Neutrophil (primary cell): ENCODE measurements at regions not wholly inside any gene's neighbourhood (a gene's known extent, or its start where the extent isn't known, plus 50 kb on each side); places are given as distances from the start of the nearest gene placed in this dataset.

Experiments used
- H3K27ac ChIP-seq: fragments of 200-600 bp; sonication (generic); 2 replicates; pipeline ENCODE4 v1.5.1; 2016; ENCODE audit warnings: mild to moderate bottlenecking, moderate library complexity
- H3K27me3 ChIP-seq: fragments of 200-600 bp; sonication (generic); 2 replicates; pipeline ENCODE4 v1.6.0; 2016; ENCODE audit warnings: mild to moderate bottlenecking
- H3K36me3 ChIP-seq: fragments of 200-600 bp; sonication (generic); 2 replicates; pipeline ENCODE4 v1.5.1; 2017
- H3K4me1 ChIP-seq, 2 experiments: fragments of 200-600 bp in 1 of 2; sonication (generic) in 1 of 2; 1 replicate in 1 of 2; 2 replicates in 1 of 2; pipeline versions ENCODE4 v1.5.1 to v1.6.1; 2013 to 2016; ENCODE audit warnings: low read depth in 1 of 2, low read length in 1 of 2, mild to moderate bottlenecking in 1 of 2, moderate library complexity in 1 of 2; ENCODE audit not compliant: control insufficient read depth in 1 of 2, insufficient read depth in 1 of 2
- H3K4me3 ChIP-seq, 2 experiments: fragments of 200-600 bp in 1 of 2; sonication (generic) in 1 of 2; 1 replicate in 1 of 2; 2 replicates in 1 of 2; pipeline ENCODE4 v1.5.1; 2013 to 2016; ENCODE audit warnings: low read depth in 1 of 2, low read length in 1 of 2, mild to moderate bottlenecking in 1 of 2, moderate library complexity in 1 of 2
- H3K9me3 ChIP-seq: fragments of 200-600 bp; sonication (generic); 2 replicates; pipeline ENCODE4 v1.5.1; 2016
- CTCF ChIP-seq: fragments of 200-600 bp; sonication (generic); IDR thresholded peaks from 2 replicates; pipeline ENCODE4 v1.5.1; 2016; ENCODE audit warnings: antibody characterized with exemption

- no peaks in the 10 kb centered on the region for H3K27me3 ChIP-seq
- H3K4me3 ChIP-seq: no peak overlapping the region
- peaks cover 19 to 30% of the 10 kb centered on the region in 2 experiments for H3K4me1 ChIP-seq
- H3K9me3 ChIP-seq: no peaks in the 10 kb centered on the region
- TF ChIP-seq CTCF: no peak
- no peak overlapping the region for H3K27ac ChIP-seq
- no peaks in the 10 kb centered on the region for H3K36me3 ChIP-seq
Measured at GRCh38 chrX:109843963-109844751, 111.1 kb upstream of the ACSL4 start.

GRCh38 chrX:109844986-109845385, 111.9 kb upstream of the ACSL4 start:
- Histone ChIP-seq H3K4me1 (peaks cover 13 to 24% of the 10 kb centered on the region in 2 experiments), H3K27ac (no peak overlapping the region), H3K36me3 (no peaks in the 10 kb centered on the region), H3K27me3 (no peaks in the 10 kb centered on the region), H3K9me3 (no peaks in the 10 kb centered on the region), H3K4me3 (no peak overlapping the region)
- no peak for TF ChIP-seq CTCF

DNA sequence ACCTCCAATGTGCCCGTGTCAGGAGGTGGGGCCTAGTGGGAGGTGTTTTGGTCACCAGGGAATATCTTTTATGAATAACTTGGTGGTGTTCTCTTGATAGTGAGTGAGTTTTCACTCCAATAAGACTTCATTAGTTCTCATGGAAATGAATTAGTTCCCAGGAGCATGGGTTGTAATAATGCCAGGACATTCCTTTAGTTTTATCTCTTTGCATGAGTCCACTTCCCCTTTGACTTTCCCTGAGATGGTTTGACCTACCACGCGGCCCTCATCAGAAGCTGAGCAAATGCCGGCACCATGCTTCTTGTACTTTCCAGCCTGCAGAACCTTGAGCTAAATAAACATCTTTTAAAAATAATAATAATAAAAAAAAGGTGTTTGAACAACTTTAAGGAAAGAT, 112.9 kb upstream of the ACSL4 start:
- H3K4me1 ChIP-seq: peaks cover 3 to 14% of the 10 kb centered on the region in 2 experiments
- no peak for TF ChIP-seq CTCF
- no peaks in the 10 kb centered on the region for H3K36me3 ChIP-seq
- no peaks in the 10 kb centered on the region for H3K27me3 ChIP-seq
- H3K4me3 ChIP-seq: no peak overlapping the region
- H3K9me3 ChIP-seq: no peaks in the 10 kb centered on the region
- H3K27ac ChIP-seq: no peak overlapping the region

DNA sequence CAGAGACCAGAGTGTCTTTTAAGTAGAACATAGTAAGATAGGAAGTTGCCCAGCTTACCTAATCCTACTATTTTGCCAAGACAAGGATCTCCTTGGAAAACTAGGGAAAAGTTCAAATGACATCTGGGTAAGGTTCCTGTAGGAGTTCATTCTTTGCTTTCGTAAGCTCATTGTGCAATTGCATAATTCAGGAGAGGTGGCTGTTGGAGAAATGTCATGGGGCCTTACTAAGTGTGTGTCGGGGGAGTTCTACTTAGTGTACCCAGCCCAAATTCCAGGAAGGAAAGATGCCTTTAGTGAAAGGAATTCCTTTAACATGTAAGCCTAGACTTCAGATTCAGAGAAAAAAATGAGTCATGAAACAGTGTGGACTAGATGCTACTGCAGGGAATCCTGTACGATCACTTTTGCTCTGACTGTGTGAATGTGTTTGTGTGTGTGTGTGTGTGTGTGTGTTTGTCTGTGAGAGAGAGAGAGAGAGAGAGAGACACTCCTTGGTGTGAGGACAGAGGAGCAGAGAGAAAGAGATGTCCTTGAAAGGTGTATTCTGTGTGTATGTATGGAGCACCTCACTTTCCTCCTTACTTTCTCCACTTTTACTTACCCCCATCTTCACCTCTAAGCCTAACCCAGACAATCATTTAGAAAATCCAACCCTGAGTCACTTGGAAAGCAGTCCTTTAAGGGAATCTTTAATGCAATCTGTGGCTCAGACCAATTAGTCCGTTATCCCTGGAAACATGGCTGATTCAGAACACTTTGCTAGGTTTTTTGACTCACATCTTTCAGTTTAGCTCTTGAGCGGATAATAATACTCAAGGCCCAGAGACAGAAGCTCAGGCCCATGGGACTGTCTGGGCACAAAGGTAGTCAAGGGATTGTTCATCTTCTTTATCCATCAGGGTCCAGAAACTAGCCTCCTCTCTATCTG, 114.5 kb upstream of the ACSL4 start:
- no peaks in the 10 kb centered on the region for H3K36me3 ChIP-seq
- H3K27me3 ChIP-seq: no peaks in the 10 kb centered on the region
- no peaks in the 10 kb centered on the region for H3K4me1 ChIP-seq
- TF ChIP-seq CTCF: no peak
- H3K27ac ChIP-seq: no peak overlapping the region
- H3K4me3 ChIP-seq: no peak overlapping the region
- H3K9me3 ChIP-seq: no peaks in the 10 kb centered on the region

- no peaks in the 10 kb centered on the region for H3K9me3 ChIP-seq
- H3K36me3 ChIP-seq: no peaks in the 10 kb centered on the region
- no peak overlapping the region for H3K4me3 ChIP-seq
- no peak overlapping the region for H3K27ac ChIP-seq
- no peaks in the 10 kb centered on the region for H3K27me3 ChIP-seq
- TF ChIP-seq CTCF: no peak
- no peaks in the 10 kb centered on the region for H3K4me1 ChIP-seq
Measured at GRCh38 chrX:109848461-109849050, 115.5 kb upstream of the ACSL4 start.
